Psoas muscle (tissue), 7 donors: ENCODE measurements at regions not wholly inside any gene's neighbourhood (a gene's known extent, or its start where the extent isn't known, plus 50 kb on each side); places are given as distances from the start of the nearest gene placed in this dataset.

Source experiments
- ATAC-seq, 4 donors: fragments of 200-7000 bp; cut with Tn5 transposase; one replicate each; pipeline ENCODE4 v1.9.1; 2020; ENCODE audit warnings: moderate library complexity in 3 of 4, mild to moderate bottlenecking in 2 of 4
- DNase-seq, 2 donors: peaks; one replicate each; pipeline ENCODE4 v3.0.0-alpha.2; 2020
- H3K27ac ChIP-seq: fragments of 200-600 bp; one replicate; pipeline ENCODE4 v1.8.0; 2022
- H3K27me3 ChIP-seq, 3 donors: fragments of 200-600 bp in 1 of 3; one replicate each; pipeline versions ENCODE4 v1.6.1 to v1.8.0; 2013 to 2022; ENCODE audit warnings: low read length in 2 of 3, mild to moderate bottlenecking in 2 of 3, moderate library complexity in 1 of 3; ENCODE audit not compliant: insufficient read depth in 3 of 3
- H3K36me3 ChIP-seq, 2 donors: fragments of 200-600 bp in 1 of 2; one replicate each; pipeline versions ENCODE4 v1.6.1 to v1.8.0; 2013 to 2022; ENCODE audit warnings: low read depth in 1 of 2, mild to moderate bottlenecking in 1 of 2, moderate library complexity in 1 of 2; ENCODE audit not compliant: insufficient read depth in 1 of 2
- H3K4me1 ChIP-seq: fragments of 200-600 bp; one replicate; pipeline ENCODE4 v1.8.0; 2022
- H3K4me3 ChIP-seq: fragments of 200-600 bp; one replicate; pipeline ENCODE4 v1.8.0; 2022; ENCODE audit warnings: mild to moderate bottlenecking
- H3K9me3 ChIP-seq: fragments of 200-600 bp; one replicate; pipeline ENCODE4 v1.8.0; 2022
- CTCF ChIP-seq: fragments of 200-600 bp; IDR thresholded peaks from one replicate; pipeline ENCODE4 v1.8.0; 2022; ENCODE audit warnings: antibody characterized with exemption
- WGBS, 3 donors: extraction: QIAGEN DNeasy Blood & Tissue Kit; methylation state at CpG; one replicate each; pipeline versions ENCODE4 v1.1.6 to v1.1.7; 2013; 5-methylcytosine and 5-hydroxymethylcytosine counted together
- intact Hi-C, 2 donors: fragments of 100-400 bp; cut with DNase I; formaldehyde crosslinking; loops; one replicate each; pipeline versions ENCODE4 v1.11.0 to v1.14.2; 2022
- donor health status: healthy with polysubstance abuse.
- donor health status: DM: no; HTN: no; CAD: no; lungs with moderate emphysema.
- donor health status: Bipolar disorder and iron deficiency.
- donor health status: healthy.
- donor health status: DM: yes; HTN: yes; CAD: no.
- donor health status: DM: no; HTN: no; CAD: no.
- donor health status: DM: yes; HTN: yes; CAD: no.

DNA sequence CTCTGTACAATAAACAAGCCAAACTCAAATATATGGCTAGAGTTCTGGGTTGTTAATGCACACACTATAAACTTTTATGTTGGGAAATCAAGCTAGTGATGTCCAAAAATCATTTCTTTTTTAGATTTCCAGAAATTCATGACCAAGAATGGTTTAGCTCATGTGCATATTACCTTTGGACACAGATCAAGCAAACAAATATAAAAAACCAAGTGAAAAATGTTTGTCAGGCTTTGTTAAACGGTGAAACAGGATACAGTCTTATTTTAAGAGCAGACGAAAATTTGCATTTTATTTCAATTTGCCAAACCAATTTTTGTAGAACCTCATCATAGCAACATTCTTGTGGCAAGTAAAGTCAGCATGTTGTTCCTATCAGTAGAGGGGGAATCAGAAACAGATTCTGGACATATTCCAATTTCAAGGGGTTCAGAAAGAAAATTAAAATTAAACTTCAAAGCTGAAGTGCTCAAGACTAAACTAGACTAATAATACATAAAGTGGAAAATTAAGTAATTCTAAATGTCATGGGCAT, 413.6 kb downstream of the TRIML1 start:
- intact Hi-C loops: no loop called here
- ATAC-seq: no peak
- 36 to 61% (median 47%) methylated on average over 2 of the region's 2 CpGs for WGBS, 3 donors
- TF ChIP-seq CTCF: no peak
- Histone ChIP-seq H3K9me3 (no peaks in the 10 kb centered on the region), H3K4me3 (no peak overlapping the region), H3K27ac (no peak overlapping the region), H3K27me3 (no peaks in the 10 kb centered on the region), H3K4me1 (no peaks in the 10 kb centered on the region), H3K36me3 (no peaks in the 10 kb centered on the region)
- DNase-seq: no peak

- Histone ChIP-seq H3K27me3 (no peaks in the 10 kb centered on the region), H3K4me3 (no peak overlapping the region), H3K4me1 (no peaks in the 10 kb centered on the region), H3K9me3 (no peaks in the 10 kb centered on the region), H3K27ac (no peak overlapping the region), H3K36me3 (no peaks in the 10 kb centered on the region)
- intact Hi-C loops: no loop called here
- no peak for TF ChIP-seq CTCF
- 48 to 63% (median 57%) methylated on average over 4 of the region's 4 CpGs for WGBS, 3 donors
- DNase-seq (no peak), ATAC-seq (no peak)
Measured at GRCh38 chr4:188554413-188554812, 415.2 kb downstream of the TRIML1 start.

GRCh38 chr4:188573104-188573503, 433.9 kb downstream of the TRIML1 start:
- H3K36me3 ChIP-seq: no peaks in the 10 kb centered on the region
- H3K4me1 ChIP-seq: no peaks in the 10 kb centered on the region
- no peak for TF ChIP-seq CTCF
- intact Hi-C loops: no loop called here
- no peak for ATAC-seq
- WGBS, 3 donors: 71 to 77% (median 76%) methylated on average over 3 of the region's 3 CpGs
- H3K9me3 ChIP-seq: no peaks in the 10 kb centered on the region
- H3K4me3 ChIP-seq: no peak overlapping the region
- no peak for DNase-seq
- no peaks in the 10 kb centered on the region for H3K27me3 ChIP-seq
- H3K27ac ChIP-seq: no peak overlapping the region

DNA sequence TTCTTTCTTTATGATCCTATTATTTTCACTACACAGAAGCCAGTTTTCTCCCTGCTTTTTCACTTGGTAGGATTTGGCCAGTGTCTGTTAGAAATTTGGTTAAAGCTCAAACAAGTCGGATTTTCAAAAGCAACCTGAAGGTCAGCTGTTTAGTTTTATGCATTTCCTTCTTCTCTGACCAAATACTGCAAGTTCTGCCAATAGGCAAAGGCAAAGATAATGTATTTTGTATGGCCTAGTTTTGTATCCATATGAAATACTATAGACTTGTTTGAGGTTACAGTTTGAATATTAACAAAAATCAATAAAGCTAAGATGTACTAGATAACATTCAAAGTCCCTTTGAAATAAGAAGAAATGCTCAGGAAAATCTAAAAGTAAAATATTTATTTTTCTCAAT, 439.4 kb downstream of the TRIML1 start:
- intact Hi-C loops: no loop called here
- H3K36me3 ChIP-seq: no peaks in the 10 kb centered on the region
- H3K9me3 ChIP-seq: no peaks in the 10 kb centered on the region
- no peaks in the 10 kb centered on the region for H3K4me1 ChIP-seq
- no peaks in the 10 kb centered on the region for H3K27me3 ChIP-seq
- no peak overlapping the region for H3K4me3 ChIP-seq
- 32 to 44% (median 44%) methylated on average over 1 of the region's 1 CpG for WGBS, 3 donors
- DNase-seq: no peak
- no peak for ATAC-seq
- no peak for TF ChIP-seq CTCF
- no peak overlapping the region for H3K27ac ChIP-seq

DNA sequence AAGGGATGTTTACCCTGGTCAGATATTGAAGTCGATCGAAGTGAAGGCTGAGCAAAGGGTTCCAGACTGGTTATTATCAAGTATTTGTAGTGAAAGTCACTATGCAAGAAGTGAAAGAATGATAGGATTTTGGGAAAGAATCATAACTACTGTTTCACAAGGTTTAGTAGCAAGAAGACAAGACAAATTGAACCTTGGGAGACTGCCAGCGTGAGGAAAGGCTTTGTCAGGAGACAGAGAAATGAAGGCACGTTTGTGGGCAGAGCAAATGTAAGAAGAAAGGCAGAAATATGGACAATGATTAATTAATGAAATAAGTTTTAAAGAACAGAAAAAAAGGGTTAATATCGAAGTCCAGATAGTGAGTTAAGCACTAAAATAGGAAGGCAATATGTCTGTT, 456.8 kb downstream of the TRIML1 start:
- no peak overlapping the region for H3K4me3 ChIP-seq
- WGBS, 3 donors: 66 to 68% (median 68%) methylated on average over 5 of the region's 5 CpGs
- DNase-seq (no peak), ATAC-seq (no peak)
- H3K9me3 ChIP-seq: no peaks in the 10 kb centered on the region
- no peaks in the 10 kb centered on the region for H3K27me3 ChIP-seq
- intact Hi-C loops: no loop called here
- no peak overlapping the region for H3K27ac ChIP-seq
- no peak for TF ChIP-seq CTCF
- no peaks in the 10 kb centered on the region for H3K4me1 ChIP-seq
- no peaks in the 10 kb centered on the region for H3K36me3 ChIP-seq
